SK-N-SH (cell line): ENCODE measurements at regions not wholly inside any gene's neighbourhood (a gene's known extent, or its start where the extent isn't known, plus 50 kb on each side); places are given as distances from the start of the nearest gene placed in this dataset.

Experiments used
- EP300 ChIP-seq, 2 experiments: IDR thresholded peaks; 2 replicates each; pipeline versions ENCODE4 v1.4.0 to v1.6.1; 2012; ENCODE audit warnings: borderline replicate concordance in 1 of 2, low read depth in 1 of 2, low read length in 1 of 2
- GABPA ChIP-seq: IDR thresholded peaks from 2 replicates; pipeline ENCODE4 v1.4.0; 2012; ENCODE audit warnings: low read depth, mild to moderate bottlenecking
- TAF1 ChIP-seq: IDR thresholded peaks from 2 replicates; pipeline ENCODE4 v1.6.1; 2012; ENCODE audit warnings: low read depth, mild to moderate bottlenecking, low read length, moderate library complexity, borderline replicate concordance
- TCF12 ChIP-seq: IDR thresholded peaks from 2 replicates; pipeline ENCODE4 v1.4.0; 2012
- YY1 ChIP-seq: IDR thresholded peaks from 2 replicates; pipeline ENCODE4 v1.4.0; 2012; ENCODE audit warnings: low read depth, mild to moderate bottlenecking
- TF ChIP-seq, protein P1 (sequence below): fragments of 200-600 bp; sonication (generic); IDR thresholded peaks from 2 replicates; pipeline ENCODE4 v1.6.1; 2017; ENCODE audit warnings: antibody characterized with exemption, mild to moderate bottlenecking, moderate library complexity
- TF ChIP-seq, protein P2 (sequence below): IDR thresholded peaks from 2 replicates; pipeline ENCODE4 v1.6.1; 2012; ENCODE audit warnings: mild to moderate bottlenecking, low read depth, low read length, moderate library complexity

DNA sequence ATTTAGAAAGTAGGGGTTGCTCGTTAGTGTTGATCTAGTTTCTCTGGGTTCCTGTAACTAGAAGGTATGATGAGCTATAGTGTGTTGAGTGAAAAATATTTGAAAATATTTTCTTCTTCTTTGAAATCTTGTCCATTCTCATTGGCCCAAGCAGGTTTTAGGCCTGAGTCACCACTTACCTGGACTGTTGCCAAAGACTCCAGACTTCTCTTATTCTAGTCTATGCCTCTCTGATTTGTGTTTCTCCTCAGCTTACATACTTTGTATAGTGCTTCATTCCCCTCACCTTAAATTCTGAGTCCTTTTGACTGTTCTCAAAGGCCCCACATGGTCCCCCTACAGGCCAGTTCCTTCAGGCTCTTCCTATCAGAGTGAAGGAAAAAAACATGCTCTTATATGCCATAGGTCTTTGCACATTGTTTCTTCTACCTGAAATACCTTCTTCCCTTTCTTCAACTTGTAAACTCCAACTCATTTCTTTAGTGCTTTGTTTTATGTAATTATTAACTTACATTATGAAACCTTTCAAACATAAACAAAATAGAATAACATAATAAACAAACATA is 258.2 kb downstream of the PPP1R2C start:
- TF ChIP-seq, protein P1, sequence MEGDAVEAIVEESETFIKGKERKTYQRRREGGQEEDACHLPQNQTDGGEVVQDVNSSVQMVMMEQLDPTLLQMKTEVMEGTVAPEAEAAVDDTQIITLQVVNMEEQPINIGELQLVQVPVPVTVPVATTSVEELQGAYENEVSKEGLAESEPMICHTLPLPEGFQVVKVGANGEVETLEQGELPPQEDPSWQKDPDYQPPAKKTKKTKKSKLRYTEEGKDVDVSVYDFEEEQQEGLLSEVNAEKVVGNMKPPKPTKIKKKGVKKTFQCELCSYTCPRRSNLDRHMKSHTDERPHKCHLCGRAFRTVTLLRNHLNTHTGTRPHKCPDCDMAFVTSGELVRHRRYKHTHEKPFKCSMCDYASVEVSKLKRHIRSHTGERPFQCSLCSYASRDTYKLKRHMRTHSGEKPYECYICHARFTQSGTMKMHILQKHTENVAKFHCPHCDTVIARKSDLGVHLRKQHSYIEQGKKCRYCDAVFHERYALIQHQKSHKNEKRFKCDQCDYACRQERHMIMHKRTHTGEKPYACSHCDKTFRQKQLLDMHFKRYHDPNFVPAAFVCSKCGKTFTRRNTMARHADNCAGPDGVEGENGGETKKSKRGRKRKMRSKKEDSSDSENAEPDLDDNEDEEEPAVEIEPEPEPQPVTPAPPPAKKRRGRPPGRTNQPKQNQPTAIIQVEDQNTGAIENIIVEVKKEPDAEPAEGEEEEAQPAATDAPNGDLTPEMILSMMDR = peak; percentile 26; the same call in 1 of the 2 replicates
- TF ChIP-seq TCF12 = no peak
- TF ChIP-seq EP300 (IDR thresholded peaks at IDR 0.05; ENCODE audit: borderline replicate concordance in 1 of 2, low read depth in 1 of 2, low read length in 1 of 2) = no peak
- TF ChIP-seq YY1 = no peak
- TF ChIP-seq, protein P2, sequence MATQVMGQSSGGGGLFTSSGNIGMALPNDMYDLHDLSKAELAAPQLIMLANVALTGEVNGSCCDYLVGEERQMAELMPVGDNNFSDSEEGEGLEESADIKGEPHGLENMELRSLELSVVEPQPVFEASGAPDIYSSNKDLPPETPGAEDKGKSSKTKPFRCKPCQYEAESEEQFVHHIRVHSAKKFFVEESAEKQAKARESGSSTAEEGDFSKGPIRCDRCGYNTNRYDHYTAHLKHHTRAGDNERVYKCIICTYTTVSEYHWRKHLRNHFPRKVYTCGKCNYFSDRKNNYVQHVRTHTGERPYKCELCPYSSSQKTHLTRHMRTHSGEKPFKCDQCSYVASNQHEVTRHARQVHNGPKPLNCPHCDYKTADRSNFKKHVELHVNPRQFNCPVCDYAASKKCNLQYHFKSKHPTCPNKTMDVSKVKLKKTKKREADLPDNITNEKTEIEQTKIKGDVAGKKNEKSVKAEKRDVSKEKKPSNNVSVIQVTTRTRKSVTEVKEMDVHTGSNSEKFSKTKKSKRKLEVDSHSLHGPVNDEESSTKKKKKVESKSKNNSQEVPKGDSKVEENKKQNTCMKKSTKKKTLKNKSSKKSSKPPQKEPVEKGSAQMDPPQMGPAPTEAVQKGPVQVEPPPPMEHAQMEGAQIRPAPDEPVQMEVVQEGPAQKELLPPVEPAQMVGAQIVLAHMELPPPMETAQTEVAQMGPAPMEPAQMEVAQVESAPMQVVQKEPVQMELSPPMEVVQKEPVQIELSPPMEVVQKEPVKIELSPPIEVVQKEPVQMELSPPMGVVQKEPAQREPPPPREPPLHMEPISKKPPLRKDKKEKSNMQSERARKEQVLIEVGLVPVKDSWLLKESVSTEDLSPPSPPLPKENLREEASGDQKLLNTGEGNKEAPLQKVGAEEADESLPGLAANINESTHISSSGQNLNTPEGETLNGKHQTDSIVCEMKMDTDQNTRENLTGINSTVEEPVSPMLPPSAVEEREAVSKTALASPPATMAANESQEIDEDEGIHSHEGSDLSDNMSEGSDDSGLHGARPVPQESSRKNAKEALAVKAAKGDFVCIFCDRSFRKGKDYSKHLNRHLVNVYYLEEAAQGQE = no peak
- TF ChIP-seq TAF1 = no peak
- no peak for TF ChIP-seq GABPA
